ENCODE measurements at regions not wholly inside any gene's neighbourhood (a gene's known extent, or its start where the extent isn't known, plus 50 kb on each side); places are given as distances from the start of the nearest gene placed in this dataset.

DNA sequence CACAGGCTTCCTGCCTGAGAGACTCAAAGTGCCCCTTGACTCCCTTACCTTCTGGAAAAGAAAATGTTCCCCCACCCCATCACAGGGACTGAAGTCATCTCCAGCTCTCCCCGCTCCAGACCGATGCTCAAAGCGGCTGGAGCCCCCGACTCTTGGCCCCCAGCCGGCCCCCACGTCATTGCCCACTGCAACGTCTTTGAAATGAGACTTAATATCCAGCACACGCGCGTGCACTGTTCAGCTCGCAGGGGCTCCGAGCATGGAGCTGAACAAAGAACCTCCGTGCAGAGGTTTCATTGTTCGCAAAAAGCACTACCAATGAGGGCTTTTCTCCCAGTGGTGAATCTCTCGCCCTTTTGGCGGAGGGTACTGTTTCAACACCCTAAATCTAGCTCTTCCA lies 313.4 kb upstream of the SORL1-AS1 start:
- H3K4me3 Mint-ChIP-seq = no peak overlapping the region
- intact Hi-C loops (cut with micrococcal nuclease) = no loop called here
- no peaks in the 10 kb centered on the region for H3K9me3 ChIP-seq (ENCODE audit: control insufficient read depth in 1 of 2, low read length in 2 of 2)
- no peaks in the 10 kb centered on the region for H3K36me3 Mint-ChIP-seq
- no peak overlapping the region for H3K27ac ChIP-seq (ENCODE audit: low read depth, low read length)
- peaks cover 1 to 2% of the 10 kb centered on the region in 2 donors for H3K27me3 Mint-ChIP-seq
- DNase-seq = no peak
- H3K4me1 Mint-ChIP-seq = no peaks in the 10 kb centered on the region
- H3K9me3 Mint-ChIP-seq = peaks cover 0 to 1% (median 0%) of the 10 kb centered on the region in 8 donors
- no peaks in the 10 kb centered on the region for H3K4me1 ChIP-seq (ENCODE audit: insufficient read depth, low read length)
- ChIA-PET POLR2A (ENCODE audit: partially characterized antibody) (no interaction called here), CTCF (ENCODE audit: partially characterized antibody) (no interaction called here)
- H3K27ac Mint-ChIP-seq = no peak overlapping the region
- no peaks in the 10 kb centered on the region for H3K36me3 ChIP-seq (ENCODE audit: insufficient read depth, low read length)
- no peaks in the 10 kb centered on the region for H3K27me3 ChIP-seq (ENCODE audit: insufficient read depth, low read length)
- H3K4me3 ChIP-seq (ENCODE audit: low read length in 2 of 2) = no peak overlapping the region

DNA sequence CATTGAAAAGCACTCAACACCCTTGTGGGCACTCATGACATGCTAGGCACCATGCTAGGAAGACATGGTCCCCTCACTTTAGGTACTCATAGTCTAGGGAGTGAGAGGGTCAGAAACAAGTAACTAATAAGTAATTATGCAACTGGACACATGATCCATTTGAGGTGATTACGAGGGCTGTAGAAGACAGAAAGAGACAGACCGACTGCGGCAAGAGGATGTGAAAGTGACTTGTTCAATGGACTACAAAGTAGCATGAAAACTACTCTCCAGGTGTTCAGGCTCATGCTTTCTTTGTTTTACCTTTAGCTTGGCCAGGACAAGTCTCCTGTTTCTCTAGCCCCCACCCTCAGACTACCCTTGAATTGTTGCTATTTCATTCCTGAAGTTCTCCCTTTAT lies 310.8 kb upstream of the SORL1-AS1 start:
- no peaks in the 10 kb centered on the region for H3K27me3 ChIP-seq (ENCODE audit: insufficient read depth, low read length)
- peaks cover 0 to 2% of the 10 kb centered on the region in 2 donors for H3K27me3 Mint-ChIP-seq
- no peak overlapping the region for H3K27ac Mint-ChIP-seq
- peaks cover 0 to 1% (median 0%) of the 10 kb centered on the region in 8 donors for H3K9me3 Mint-ChIP-seq
- ChIA-PET POLR2A (ENCODE audit: partially characterized antibody) (no interaction called here), CTCF (ENCODE audit: partially characterized antibody) (no interaction called here)
- no peaks in the 10 kb centered on the region for H3K36me3 ChIP-seq (ENCODE audit: insufficient read depth, low read length)
- intact Hi-C loops (cut with micrococcal nuclease) = no loop called here
- H3K4me3 ChIP-seq (ENCODE audit: low read length in 2 of 2) = no peak overlapping the region
- H3K4me3 Mint-ChIP-seq = no peak overlapping the region
- DNase-seq = no peak
- H3K4me1 Mint-ChIP-seq = no peaks in the 10 kb centered on the region
- H3K4me1 ChIP-seq (ENCODE audit: insufficient read depth, low read length) = no peaks in the 10 kb centered on the region
- H3K9me3 ChIP-seq (ENCODE audit: control insufficient read depth in 1 of 2, low read length in 2 of 2) = no peaks in the 10 kb centered on the region
- H3K27ac ChIP-seq (ENCODE audit: low read depth, low read length) = no peak overlapping the region
- H3K36me3 Mint-ChIP-seq = no peaks in the 10 kb centered on the region

DNA sequence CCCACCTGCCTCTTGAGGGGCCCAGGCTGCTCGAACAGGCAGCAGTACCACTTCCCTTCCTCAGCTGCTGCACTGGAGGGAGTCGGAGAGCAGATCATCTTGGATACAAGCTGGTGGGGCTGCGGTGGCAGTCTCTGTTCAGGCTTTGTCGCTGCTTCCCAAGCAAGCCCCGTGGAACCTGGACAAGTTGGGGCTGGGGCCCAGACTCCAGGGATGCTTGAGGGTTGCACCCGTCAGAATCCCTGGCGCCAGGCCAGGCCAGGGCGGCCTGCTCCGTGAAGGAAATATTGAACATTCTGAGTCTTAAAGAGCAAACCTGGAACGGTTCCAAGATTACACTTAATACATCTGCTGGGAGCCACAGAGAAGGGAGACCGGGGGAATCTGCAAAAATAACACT lies 310.1 kb upstream of the SORL1-AS1 start:
- no peaks in the 10 kb centered on the region for H3K36me3 Mint-ChIP-seq
- H3K9me3 ChIP-seq (ENCODE audit: control insufficient read depth in 1 of 2, low read length in 2 of 2) = no peaks in the 10 kb centered on the region
- no peak overlapping the region for H3K27ac Mint-ChIP-seq
- ChIA-PET CTCF (ENCODE audit: partially characterized antibody) (no interaction called here), POLR2A (ENCODE audit: partially characterized antibody) (no interaction called here)
- DNase-seq = no peak
- H3K27me3 Mint-ChIP-seq = peaks cover 0 to 2% of the 10 kb centered on the region in 2 donors
- intact Hi-C loops (cut with micrococcal nuclease) = no loop called here
- H3K4me3 Mint-ChIP-seq = no peak overlapping the region
- no peaks in the 10 kb centered on the region for H3K36me3 ChIP-seq (ENCODE audit: insufficient read depth, low read length)
- H3K4me1 Mint-ChIP-seq = no peaks in the 10 kb centered on the region
- H3K4me1 ChIP-seq (ENCODE audit: insufficient read depth, low read length) = no peaks in the 10 kb centered on the region
- no peak overlapping the region for H3K4me3 ChIP-seq (ENCODE audit: low read length in 2 of 2)
- H3K27me3 ChIP-seq (ENCODE audit: insufficient read depth, low read length) = no peaks in the 10 kb centered on the region
- peaks cover 0 to 1% (median 0%) of the 10 kb centered on the region in 8 donors for H3K9me3 Mint-ChIP-seq
- no peak overlapping the region for H3K27ac ChIP-seq (ENCODE audit: low read depth, low read length)

DNA sequence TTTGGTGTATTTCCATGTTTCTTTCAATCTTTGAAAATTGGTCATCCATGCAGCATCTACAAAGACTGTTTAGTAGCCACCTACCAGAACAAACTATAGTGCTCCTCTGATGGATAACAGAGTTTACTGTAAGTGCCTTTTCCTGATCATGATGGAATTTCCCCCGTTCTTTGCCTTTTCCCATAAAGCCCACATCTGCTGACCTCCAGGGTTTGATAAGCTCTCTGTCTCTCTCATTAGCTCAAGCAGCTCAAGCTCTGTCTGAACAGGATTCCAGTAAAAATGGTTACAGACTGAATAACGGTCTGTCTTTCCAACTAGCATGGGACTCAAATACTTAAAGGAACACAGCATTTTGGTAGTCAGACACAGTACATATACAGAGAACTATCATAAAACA lies 308.4 kb upstream of the SORL1-AS1 start:
- CTCF ChIA-PET (ENCODE audit: partially characterized antibody) = no interaction called here
- Histone ChIP-seq H3K27me3 (ENCODE audit: insufficient read depth, low read length) (no peaks in the 10 kb centered on the region), H3K27ac (ENCODE audit: low read depth, low read length) (no peak overlapping the region), H3K4me3 (ENCODE audit: low read length in 2 of 2) (no peak overlapping the region), H3K4me1 (ENCODE audit: insufficient read depth, low read length) (no peaks in the 10 kb centered on the region), H3K9me3 (ENCODE audit: control insufficient read depth in 1 of 2, low read length in 2 of 2) (no peaks in the 10 kb centered on the region), H3K36me3 (ENCODE audit: insufficient read depth, low read length) (no peaks in the 10 kb centered on the region)
- no peak for DNase-seq
- no peak overlapping the region for H3K4me3 Mint-ChIP-seq
- H3K4me1 Mint-ChIP-seq = no peaks in the 10 kb centered on the region
- peaks cover 0 to 2% of the 10 kb centered on the region in 2 donors for H3K27me3 Mint-ChIP-seq
- no peaks in the 10 kb centered on the region for H3K36me3 Mint-ChIP-seq
- no peak overlapping the region for H3K27ac Mint-ChIP-seq
- H3K9me3 Mint-ChIP-seq = peaks cover 0 to 3% (median 0%) of the 10 kb centered on the region in 8 donors
- POLR2A ChIA-PET (ENCODE audit: partially characterized antibody) = no interaction called here
- intact Hi-C loops (cut with micrococcal nuclease) = no loop called here

DNA sequence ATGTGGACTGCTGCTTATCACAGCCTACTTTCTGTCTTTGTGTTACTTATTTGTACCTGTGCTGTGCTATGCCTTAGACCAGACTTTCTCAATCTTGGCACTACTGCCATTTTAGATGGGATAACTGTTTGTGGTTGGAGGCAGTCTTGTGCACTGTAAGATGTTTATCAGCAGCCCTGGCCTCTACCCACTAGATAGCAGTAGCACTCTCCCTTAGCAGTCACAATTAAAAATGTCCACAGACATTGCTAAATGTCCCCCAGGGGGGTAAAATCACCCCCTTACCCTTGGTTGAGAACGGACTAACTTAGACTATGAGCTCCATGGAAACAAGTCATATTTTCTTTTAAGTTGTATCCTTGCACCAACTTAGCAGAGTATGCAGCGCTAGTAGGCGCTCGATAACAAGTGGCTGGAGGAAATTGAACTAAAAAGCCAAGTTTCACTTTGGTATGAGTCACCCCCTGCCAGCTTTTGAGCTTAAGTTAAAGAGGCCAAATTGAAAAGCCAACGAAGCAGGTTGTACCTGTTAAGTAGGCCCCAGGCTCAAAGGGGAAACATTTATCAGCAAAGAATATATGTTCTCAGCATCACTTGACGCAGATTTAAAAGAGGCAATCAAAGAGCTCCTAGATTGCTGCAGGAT lies 304.8 kb upstream of the SORL1-AS1 start:
- Histone ChIP-seq H3K27ac (ENCODE audit: low read depth, low read length) (no peak overlapping the region), H3K27me3 (ENCODE audit: insufficient read depth, low read length) (no peaks in the 10 kb centered on the region), H3K4me1 (ENCODE audit: insufficient read depth, low read length) (no peaks in the 10 kb centered on the region), H3K36me3 (ENCODE audit: insufficient read depth, low read length) (no peaks in the 10 kb centered on the region), H3K9me3 (ENCODE audit: control insufficient read depth in 1 of 2, low read length in 2 of 2) (no peaks in the 10 kb centered on the region), H3K4me3 (ENCODE audit: low read length in 2 of 2) (no peak overlapping the region)
- peaks cover 0 to 4% (median 0%) of the 10 kb centered on the region in 8 donors for H3K9me3 Mint-ChIP-seq
- ChIA-PET CTCF (ENCODE audit: partially characterized antibody) (no interaction called here), POLR2A (ENCODE audit: partially characterized antibody) (no interaction called here)
- H3K27me3 Mint-ChIP-seq = no peaks in the 10 kb centered on the region
- DNase-seq = no peak
- H3K27ac Mint-ChIP-seq = no peak overlapping the region
- H3K4me1 Mint-ChIP-seq = no peaks in the 10 kb centered on the region
- no peaks in the 10 kb centered on the region for H3K36me3 Mint-ChIP-seq
- H3K4me3 Mint-ChIP-seq = no peak overlapping the region
- intact Hi-C loops (cut with micrococcal nuclease) = no loop called here

DNA sequence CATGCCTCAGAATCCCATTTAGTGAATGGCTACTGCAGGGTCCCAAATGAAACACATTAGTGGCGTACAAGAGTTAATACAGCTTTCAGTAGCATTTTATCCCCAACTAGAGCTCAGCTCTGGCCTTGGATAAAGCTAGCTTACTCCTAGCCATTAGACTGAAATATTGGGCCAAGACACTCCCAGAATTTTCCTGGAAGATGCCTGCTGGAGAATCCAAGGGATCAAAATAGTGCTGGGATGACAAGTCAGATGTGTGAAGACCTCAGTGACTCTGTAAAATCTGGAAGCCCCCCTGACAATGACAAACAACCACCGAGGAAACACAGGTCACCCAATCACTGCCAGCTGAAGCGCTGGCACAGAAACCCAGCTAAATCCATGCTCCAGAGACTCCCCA lies 303.1 kb upstream of the SORL1-AS1 start:
- ChIA-PET POLR2A (ENCODE audit: partially characterized antibody) (no interaction called here), CTCF (ENCODE audit: partially characterized antibody) (no interaction called here)
- no peaks in the 10 kb centered on the region for H3K36me3 ChIP-seq (ENCODE audit: insufficient read depth, low read length)
- no peak for DNase-seq
- no peak overlapping the region for H3K27ac ChIP-seq (ENCODE audit: low read depth, low read length)
- H3K27me3 ChIP-seq (ENCODE audit: insufficient read depth, low read length) = no peaks in the 10 kb centered on the region
- Mint-ChIP-seq H3K27me3 (no peaks in the 10 kb centered on the region), H3K27ac (no peak overlapping the region), H3K36me3 (peaks cover 0 to 4% of the 10 kb centered on the region in 2 donors), H3K4me1 (no peaks in the 10 kb centered on the region), H3K9me3 (peaks cover 0 to 7% (median 3%) of the 10 kb centered on the region in 8 donors), H3K4me3 (no peak overlapping the region)
- no peaks in the 10 kb centered on the region for H3K4me1 ChIP-seq (ENCODE audit: insufficient read depth, low read length)
- intact Hi-C loops (cut with micrococcal nuclease) = no loop called here
- H3K4me3 ChIP-seq (ENCODE audit: low read length in 2 of 2) = no peak overlapping the region
- no peaks in the 10 kb centered on the region for H3K9me3 ChIP-seq (ENCODE audit: control insufficient read depth in 1 of 2, low read length in 2 of 2)

DNA sequence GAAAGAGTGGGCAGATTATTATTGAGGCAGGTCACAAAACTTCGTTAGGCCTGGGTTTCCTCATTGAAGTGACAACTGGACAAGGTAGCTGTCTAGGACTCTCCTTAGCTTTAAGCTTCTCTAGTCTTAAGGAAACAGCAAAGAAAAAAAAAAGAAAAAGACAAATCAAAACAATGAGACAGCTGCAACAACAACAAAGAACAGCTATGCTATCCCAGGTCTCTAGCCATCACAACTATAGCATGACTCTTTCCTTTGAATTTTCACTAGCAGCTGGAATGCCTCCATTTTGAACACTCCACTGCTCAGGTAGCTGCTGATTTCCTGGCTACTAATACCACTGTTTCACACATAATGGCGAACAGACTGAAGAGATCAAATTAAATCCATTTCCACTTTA lies 302.4 kb upstream of the SORL1-AS1 start:
- POLR2A ChIA-PET (ENCODE audit: partially characterized antibody) = no interaction called here
- CTCF ChIA-PET (ENCODE audit: partially characterized antibody) = no interaction called here

DNA sequence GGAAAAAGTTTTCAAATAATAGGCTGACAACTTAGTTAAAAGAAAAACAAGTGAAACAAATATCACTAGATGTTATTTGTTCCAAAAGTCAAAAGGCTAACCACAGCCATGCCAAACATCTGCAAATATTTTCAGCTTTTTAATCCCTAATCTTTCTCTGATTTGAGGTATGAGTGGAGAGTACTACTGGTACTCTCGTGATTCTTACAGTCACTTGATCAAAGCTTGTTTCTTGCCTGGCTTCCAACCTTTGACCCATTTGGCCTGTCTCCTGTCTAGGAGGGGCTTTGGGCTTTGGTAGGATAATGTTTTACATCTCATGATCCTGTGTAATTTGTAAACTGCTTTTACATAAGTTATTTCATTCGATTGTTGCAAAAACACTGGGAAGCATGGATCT lies 301.8 kb upstream of the SORL1-AS1 start:
- Mint-ChIP-seq H3K27me3 (no peaks in the 10 kb centered on the region), H3K27ac (no peak overlapping the region), H3K4me1 (no peaks in the 10 kb centered on the region), H3K36me3 (peaks cover 2 to 10% of the 10 kb centered on the region in 2 donors), H3K4me3 (no peak overlapping the region), H3K9me3 (peaks cover 0 to 8% (median 4%) of the 10 kb centered on the region in 8 donors)
- Histone ChIP-seq H3K27ac (ENCODE audit: low read depth, low read length) (no peak overlapping the region), H3K4me1 (ENCODE audit: insufficient read depth, low read length) (no peaks in the 10 kb centered on the region), H3K36me3 (ENCODE audit: insufficient read depth, low read length) (no peaks in the 10 kb centered on the region), H3K9me3 (ENCODE audit: control insufficient read depth in 1 of 2, low read length in 2 of 2) (no peaks in the 10 kb centered on the region), H3K4me3 (ENCODE audit: low read length in 2 of 2) (no peak overlapping the region), H3K27me3 (ENCODE audit: insufficient read depth, low read length) (no peaks in the 10 kb centered on the region)
- intact Hi-C loops (cut with micrococcal nuclease) = no loop called here
- ChIA-PET CTCF (ENCODE audit: partially characterized antibody) (no interaction called here), POLR2A (ENCODE audit: partially characterized antibody) (no interaction called here)
- DNase-seq = no peak

More for the DNA sequence above, 302.4 kb upstream of the SORL1-AS1 start:
- intact Hi-C loops (cut with micrococcal nuclease) = no loop called here
- H3K9me3 Mint-ChIP-seq = peaks cover 0 to 7% (median 4%) of the 10 kb centered on the region in 8 donors
- Histone ChIP-seq H3K36me3 (ENCODE audit: insufficient read depth, low read length) (no peaks in the 10 kb centered on the region), H3K4me1 (ENCODE audit: insufficient read depth, low read length) (no peaks in the 10 kb centered on the region), H3K27ac (ENCODE audit: low read depth, low read length) (no peak overlapping the region), H3K4me3 (ENCODE audit: low read length in 2 of 2) (no peak overlapping the region), H3K27me3 (ENCODE audit: insufficient read depth, low read length) (no peaks in the 10 kb centered on the region), H3K9me3 (ENCODE audit: control insufficient read depth in 1 of 2, low read length in 2 of 2) (no peaks in the 10 kb centered on the region)
- H3K27ac Mint-ChIP-seq = no peak overlapping the region
- peaks cover 0 to 7% of the 10 kb centered on the region in 2 donors for H3K36me3 Mint-ChIP-seq
- DNase-seq = no peak
- no peaks in the 10 kb centered on the region for H3K27me3 Mint-ChIP-seq
- no peaks in the 10 kb centered on the region for H3K4me1 Mint-ChIP-seq
- H3K4me3 Mint-ChIP-seq = no peak overlapping the region
